Activated CD4-positive, alpha-beta T cell treated with anti-CD3 and anti-CD28 coated beads for 36 hours (primary cell): ENCODE measurements at regions not wholly inside any gene's neighbourhood (a gene's known extent, or its start where the extent isn't known, plus 50 kb on each side); places are given as distances from the start of the nearest gene placed in this dataset.
"Not testable (repeated sequence)": the region's sequence is repeated elsewhere in the genome, so short reads cannot be mapped to it uniquely, and the experiment has no call there.

Experiments
- ATAC-seq: fragments of 200-7000 bp; cut with Tn5 transposase; one replicate; pipeline ENCODE4 v1.10.0; 2021; ENCODE audit warnings: mild to moderate bottlenecking, moderate library complexity
- CTCF ChIA-PET: fragments of 350-600 bp; sonication (Branson Sonifier 250); formaldehyde crosslinking; loops from one replicate; lab custom pipeline; 2021; ENCODE audit warnings: antibody characterized with exemption; lab: Charles Lee
- POLR2A ChIA-PET: fragments of 350-600 bp; sonication (Branson Sonifier 250); formaldehyde crosslinking; loops from one replicate; lab custom pipeline; 2021; ENCODE audit warnings: antibody characterized with exemption, inconsistent platforms; lab: Charles Lee
- DNase-seq: peaks from one replicate; pipeline ENCODE4 v3.0.0-alpha.2; 2020
- H3K27ac Mint-ChIP-seq: one replicate; pipeline ENCODE4 v1.8.0; 2021; ENCODE audit warnings: mixed read lengths
- H3K27me3 Mint-ChIP-seq: one replicate; pipeline ENCODE4 v1.8.0; 2021; ENCODE audit warnings: mixed read lengths
- H3K36me3 Mint-ChIP-seq: one replicate; pipeline ENCODE4 v1.8.0; 2021; ENCODE audit warnings: low read depth, mixed read lengths
- H3K4me1 Mint-ChIP-seq: one replicate; pipeline ENCODE4 v1.8.0; 2021; ENCODE audit warnings: mixed read lengths
- H3K4me3 Mint-ChIP-seq: one replicate; pipeline ENCODE4 v1.8.0; 2021; ENCODE audit warnings: mild to moderate bottlenecking, moderate library complexity, mixed read lengths
- H3K9me3 Mint-ChIP-seq: one replicate; pipeline ENCODE4 v1.8.0; 2021; ENCODE audit warnings: low read depth, mixed read lengths
- intact Hi-C, 2 experiments: fragments of 100-400 bp; cut with DNase I in 1 of 2; cut with micrococcal nuclease in 1 of 2; formaldehyde crosslinking; loops; one replicate each; pipeline versions ENCODE4 v1.14.2 to v1.15.1; 2022 to 2024; cut with DNase I, micrococcal nuclease

DNA sequence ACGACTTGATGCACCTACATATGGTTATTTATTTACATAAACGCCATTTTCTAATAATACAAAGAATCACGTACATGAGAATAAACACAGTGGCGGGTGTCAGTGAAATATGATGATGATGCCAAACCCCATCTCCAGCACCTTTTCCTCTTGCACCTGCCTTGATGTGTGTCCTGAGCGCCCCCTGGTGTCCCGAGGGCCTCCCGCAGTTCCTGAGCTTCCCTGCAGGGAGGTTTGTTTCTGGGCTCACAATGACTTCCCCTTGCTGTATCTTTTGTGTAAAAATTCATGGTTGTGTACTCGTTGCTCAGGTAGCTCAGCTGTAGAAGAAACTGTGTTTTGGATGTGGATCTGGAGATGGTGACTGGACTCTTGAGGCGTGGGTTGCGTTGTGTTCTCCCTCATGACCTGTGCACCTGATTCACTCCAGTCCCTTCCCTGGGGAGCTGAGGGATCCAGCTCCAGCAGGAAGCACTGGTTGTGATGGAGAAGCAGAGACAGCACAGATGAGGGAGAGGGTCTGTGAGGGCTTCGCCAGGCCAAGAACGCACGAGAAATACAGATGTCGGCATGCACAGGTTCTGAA, 1037.8 kb downstream of the TMEM121 start:
- Mint-ChIP-seq H3K4me3 (no peak overlapping the region), H3K27ac (no peak overlapping the region), H3K36me3 (no peaks in the 10 kb centered on the region), H3K4me1 (no peaks in the 10 kb centered on the region), H3K27me3 (peaks cover 10% of the 10 kb centered on the region), H3K9me3 (no peaks in the 10 kb centered on the region)
- DNase-seq = peak; percentile 86
- CTCF ChIA-PET = interaction anchor here (0.6 to 4.5 kb wide), 33 partner anchors 8 to 336 kb away, joined by 3 to 34 read pairs (median 6); no protein-coding TSS in a partner anchor
- ATAC-seq = peak; percentile 76
- intact Hi-C loops = loop anchor here in 1 of 2 experiments (2.0 kb wide), 1 partner anchor 299 kb away; no protein-coding TSS in a partner anchor
- POLR2A ChIA-PET = no interaction called here

DNA sequence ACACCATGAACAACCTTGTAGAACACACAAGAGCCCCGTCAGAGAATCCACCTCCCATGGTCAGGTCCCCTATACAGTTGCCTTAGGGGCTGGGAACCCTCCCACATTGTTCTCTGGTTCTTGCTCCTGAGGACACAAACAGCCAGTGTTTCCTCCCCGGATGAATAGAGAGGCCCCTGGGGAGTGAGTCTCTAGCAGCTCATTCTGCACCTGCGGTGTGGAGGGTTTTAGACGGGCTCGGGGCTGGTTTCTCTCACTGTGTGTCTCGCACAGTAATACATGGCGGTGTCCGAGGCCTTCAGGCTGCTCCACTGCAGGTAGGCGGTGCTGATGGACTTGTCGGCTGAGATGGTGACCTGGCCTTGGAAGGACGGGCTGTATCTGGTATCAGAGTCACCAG, 1052.1 kb downstream of the TMEM121 start:
- no peak for DNase-seq
- CTCF ChIA-PET = interaction anchor here (1.2 kb wide), 1 partner anchor 14 kb away, joined by 3 read pairs; no protein-coding TSS in a partner anchor
- Mint-ChIP-seq H3K36me3 (no peaks in the 10 kb centered on the region), H3K4me1 (no peaks in the 10 kb centered on the region), H3K27ac (no peak overlapping the region), H3K9me3 (no peaks in the 10 kb centered on the region), H3K4me3 (no peak overlapping the region), H3K27me3 (peaks cover 6% of the 10 kb centered on the region)
- no peak for ATAC-seq
- intact Hi-C loops = no loop called here
- POLR2A ChIA-PET = no interaction called here

DNA sequence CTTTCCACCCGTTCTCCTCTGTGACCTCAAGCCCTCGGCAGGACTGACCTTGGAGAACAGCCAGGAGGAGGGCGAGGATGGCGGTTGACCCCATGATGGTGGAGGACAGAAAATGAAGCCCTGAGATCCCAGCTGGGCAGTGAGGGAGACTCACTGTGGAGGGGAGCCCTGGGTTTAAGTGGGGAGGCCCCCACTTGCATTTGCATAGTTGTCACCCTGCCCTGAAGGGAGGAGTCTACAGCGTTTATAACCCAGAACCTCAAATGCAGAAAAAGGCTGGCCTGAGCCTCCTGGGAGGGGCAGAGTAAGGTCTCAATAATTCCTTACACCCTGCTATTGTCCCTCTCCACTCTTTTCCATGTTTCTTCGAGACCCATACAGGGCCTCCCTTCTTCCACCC, 1052.7 kb downstream of the TMEM121 start:
- Mint-ChIP-seq H3K27me3 (peaks cover 4% of the 10 kb centered on the region), H3K9me3 (no peaks in the 10 kb centered on the region), H3K4me1 (no peaks in the 10 kb centered on the region), H3K4me3 (no peak overlapping the region), H3K36me3 (no peaks in the 10 kb centered on the region), H3K27ac (no peak overlapping the region)
- ChIA-PET POLR2A (no interaction called here), CTCF (no interaction called here)
- ATAC-seq (no peak), DNase-seq (no peak)
- intact Hi-C loops = no loop called here

DNA sequence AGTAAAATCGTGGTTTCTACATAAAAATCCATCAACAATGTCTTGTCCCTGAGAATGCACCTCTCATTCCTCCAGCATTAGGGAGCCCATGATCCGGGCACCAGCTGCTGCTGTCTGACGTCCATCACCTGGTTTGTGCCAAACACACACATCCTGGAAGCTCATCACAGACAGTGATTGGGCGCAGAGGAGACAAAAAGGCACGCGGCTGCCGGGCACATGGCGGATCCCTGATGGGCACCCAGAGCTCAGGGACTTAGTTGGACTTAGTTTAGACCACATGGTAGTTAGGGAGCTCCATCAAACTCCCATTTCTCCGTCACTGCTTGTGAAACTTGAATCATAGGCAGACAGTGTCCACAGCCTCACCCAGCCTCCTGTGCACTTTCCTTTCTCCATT, 1059.3 kb downstream of the TMEM121 start:
- CTCF ChIA-PET = interaction anchor here (0.7 to 2.8 kb wide), 5 partner anchors 14 to 56 kb away, joined by 3 to 10 read pairs (median 3); no protein-coding TSS in a partner anchor
- intact Hi-C loops = no loop called here
- DNase-seq (no peak), ATAC-seq (peak; percentile 49)
- H3K4me3 Mint-ChIP-seq = no peak overlapping the region
- H3K27me3 Mint-ChIP-seq = peaks cover 5% of the 10 kb centered on the region
- H3K9me3 Mint-ChIP-seq = no peaks in the 10 kb centered on the region
- H3K27ac Mint-ChIP-seq = no peak overlapping the region
- POLR2A ChIA-PET = no interaction called here
- no peaks in the 10 kb centered on the region for H3K36me3 Mint-ChIP-seq
- no peaks in the 10 kb centered on the region for H3K4me1 Mint-ChIP-seq

DNA sequence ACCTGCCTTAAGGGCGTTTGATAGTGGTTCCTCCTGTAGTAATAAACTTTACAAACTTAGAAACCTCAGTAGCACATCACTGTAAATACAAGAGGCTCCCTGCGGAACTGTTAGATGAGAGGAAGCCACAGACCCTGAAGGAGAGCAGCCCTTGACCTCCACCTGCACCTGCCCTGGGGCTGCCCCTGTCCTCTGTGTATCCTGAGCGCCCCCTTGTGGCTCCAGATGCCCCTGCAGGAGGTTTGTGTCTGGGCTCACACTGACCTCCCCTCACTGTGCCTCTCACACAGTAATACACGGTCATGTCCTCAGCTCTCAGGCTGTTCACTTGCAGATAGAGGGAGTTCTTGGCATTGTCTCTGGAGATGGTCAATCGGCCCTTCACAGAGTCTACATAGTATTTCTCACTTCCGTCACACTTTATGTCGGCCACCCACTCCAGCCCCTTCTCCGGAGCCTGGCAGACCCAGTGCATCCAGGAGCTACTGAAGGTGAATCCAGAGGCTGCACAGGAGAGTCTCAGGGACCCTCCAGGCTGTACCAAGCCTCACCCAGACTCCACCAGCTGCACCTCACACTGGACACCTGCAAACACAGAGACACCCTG, 1059.8 kb downstream of the TMEM121 start:
- POLR2A ChIA-PET = no interaction called here
- Mint-ChIP-seq H3K9me3 (no peaks in the 10 kb centered on the region), H3K4me1 (peaks cover 1% of the 10 kb centered on the region), H3K4me3 (no peak overlapping the region), H3K36me3 (no peaks in the 10 kb centered on the region), H3K27ac (no peak overlapping the region), H3K27me3 (peaks cover 7% of the 10 kb centered on the region)
- intact Hi-C loops = no loop called here
- ATAC-seq (peak; percentile 97), DNase-seq (peak; percentile 86)
- CTCF ChIA-PET = interaction anchor here (1.0 to 2.8 kb wide), 11 partner anchors 11 to 150 kb away, joined by 3 to 10 read pairs (median 5); no protein-coding TSS in a partner anchor

DNA sequence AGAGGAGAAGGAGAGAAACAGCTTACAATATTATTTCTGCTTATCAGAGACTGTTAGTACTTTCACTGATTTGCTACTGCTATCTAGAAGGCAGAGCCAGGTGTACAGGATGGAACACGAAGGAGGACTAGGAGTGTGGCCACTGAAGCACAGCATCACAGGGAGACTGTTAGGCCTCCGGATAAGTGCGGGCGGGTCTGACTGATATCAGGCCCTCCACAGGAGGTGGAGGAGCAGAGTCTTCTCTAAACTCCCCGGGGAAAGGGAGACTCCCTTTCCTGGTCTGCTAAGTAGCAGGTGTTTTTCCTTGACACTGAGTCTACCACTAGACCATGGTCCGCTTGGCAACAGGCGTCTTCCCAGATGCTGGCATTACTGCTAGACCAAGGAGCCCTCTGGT, 1065.2 kb downstream of the TMEM121 start:
- DNase-seq, POLR2A ChIA-PET, ATAC-seq, H3K4me3 Mint-ChIP-seq, intact Hi-C loops, H3K4me1 Mint-ChIP-seq, H3K9me3 Mint-ChIP-seq, H3K27ac Mint-ChIP-seq, H3K36me3 Mint-ChIP-seq: not testable (repeated sequence)
- CTCF ChIA-PET = interaction anchor here (0.8 to 1.3 kb wide), 7 partner anchors 17 to 170 kb away, joined by 3 to 6 read pairs (median 4); no protein-coding TSS in a partner anchor
- H3K27me3 Mint-ChIP-seq = peaks cover 18% of the 10 kb centered on the region

DNA sequence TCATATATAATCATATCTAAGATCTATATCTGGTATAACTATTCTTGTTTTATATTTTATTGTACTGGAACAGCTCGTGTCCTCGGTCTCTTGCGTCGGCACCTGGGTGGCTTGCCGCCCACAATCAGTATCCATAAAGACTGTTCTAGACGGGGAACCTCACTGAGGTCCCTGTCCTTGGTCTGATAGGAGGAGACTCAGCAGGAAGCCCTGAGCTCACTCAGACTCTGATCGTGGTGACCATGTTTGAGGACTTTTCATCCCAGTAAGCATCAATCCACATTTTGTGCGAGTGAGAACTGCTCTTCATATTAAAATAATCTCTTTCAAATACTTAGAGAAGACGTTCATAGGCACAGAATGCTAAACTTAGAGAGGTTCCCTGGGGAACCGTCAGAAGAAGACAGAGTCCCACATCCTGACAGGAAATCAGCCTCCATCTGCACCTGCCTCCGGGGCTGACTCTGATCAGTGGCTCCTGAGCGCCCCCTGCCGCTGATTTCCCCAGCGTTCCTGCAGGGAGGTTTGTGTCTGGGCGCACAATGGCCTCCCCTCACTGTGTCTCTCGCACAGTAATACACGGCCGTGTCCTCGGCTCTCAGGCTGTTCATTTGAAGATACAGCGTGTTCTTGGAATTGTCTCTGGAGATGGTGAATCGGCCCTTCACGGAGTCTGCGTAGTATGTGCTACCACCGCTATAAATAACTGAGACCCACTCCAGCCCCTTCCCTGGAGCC, 1065.9 kb downstream of the TMEM121 start:
- intact Hi-C loops, H3K9me3 Mint-ChIP-seq, H3K27ac Mint-ChIP-seq, POLR2A ChIA-PET, H3K4me3 Mint-ChIP-seq, H3K4me1 Mint-ChIP-seq, H3K36me3 Mint-ChIP-seq: not testable (repeated sequence)
- CTCF ChIA-PET = interaction anchor here (0.8 to 2.0 kb wide), 9 partner anchors 16 to 170 kb away, joined by 3 to 13 read pairs (median 4); no protein-coding TSS in a partner anchor
- peak; percentile 92 for DNase-seq
- ATAC-seq = peak; percentile 61
- H3K27me3 Mint-ChIP-seq = peaks cover 16% of the 10 kb centered on the region

DNA sequence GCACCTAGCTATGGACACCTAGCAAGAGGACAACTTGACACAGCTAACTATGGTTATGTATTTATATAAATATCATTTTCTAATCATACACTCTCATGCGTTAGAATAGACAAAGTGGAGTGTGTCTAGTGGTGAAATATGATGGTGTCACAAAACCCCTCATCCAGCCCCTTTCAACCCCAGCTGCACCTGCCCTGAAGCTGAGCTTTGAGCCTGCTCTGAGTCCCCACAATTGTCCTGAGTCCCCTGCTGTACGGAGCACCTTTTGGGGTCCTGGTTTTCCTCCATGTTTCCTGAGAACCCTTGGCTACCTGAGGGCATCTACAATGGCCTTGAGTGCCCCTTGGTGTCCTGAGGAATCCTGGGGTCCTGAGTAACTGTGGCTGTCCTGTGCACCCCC, 1072.8 kb downstream of the TMEM121 start:
- Mint-ChIP-seq H3K36me3 (no peaks in the 10 kb centered on the region), H3K4me1 (no peaks in the 10 kb centered on the region), H3K4me3 (no peak overlapping the region), H3K27ac (no peak overlapping the region), H3K9me3 (no peaks in the 10 kb centered on the region), H3K27me3 (peaks cover 47% of the 10 kb centered on the region)
- ChIA-PET CTCF (interaction anchor here (0.6 to 2.1 kb wide), 5 partner anchors 10 to 68 kb away, joined by 3 to 10 read pairs (median 6); no protein-coding TSS in a partner anchor), POLR2A (no interaction called here)
- ATAC-seq = no peak
- no peak for DNase-seq
- intact Hi-C loops = no loop called here

DNA sequence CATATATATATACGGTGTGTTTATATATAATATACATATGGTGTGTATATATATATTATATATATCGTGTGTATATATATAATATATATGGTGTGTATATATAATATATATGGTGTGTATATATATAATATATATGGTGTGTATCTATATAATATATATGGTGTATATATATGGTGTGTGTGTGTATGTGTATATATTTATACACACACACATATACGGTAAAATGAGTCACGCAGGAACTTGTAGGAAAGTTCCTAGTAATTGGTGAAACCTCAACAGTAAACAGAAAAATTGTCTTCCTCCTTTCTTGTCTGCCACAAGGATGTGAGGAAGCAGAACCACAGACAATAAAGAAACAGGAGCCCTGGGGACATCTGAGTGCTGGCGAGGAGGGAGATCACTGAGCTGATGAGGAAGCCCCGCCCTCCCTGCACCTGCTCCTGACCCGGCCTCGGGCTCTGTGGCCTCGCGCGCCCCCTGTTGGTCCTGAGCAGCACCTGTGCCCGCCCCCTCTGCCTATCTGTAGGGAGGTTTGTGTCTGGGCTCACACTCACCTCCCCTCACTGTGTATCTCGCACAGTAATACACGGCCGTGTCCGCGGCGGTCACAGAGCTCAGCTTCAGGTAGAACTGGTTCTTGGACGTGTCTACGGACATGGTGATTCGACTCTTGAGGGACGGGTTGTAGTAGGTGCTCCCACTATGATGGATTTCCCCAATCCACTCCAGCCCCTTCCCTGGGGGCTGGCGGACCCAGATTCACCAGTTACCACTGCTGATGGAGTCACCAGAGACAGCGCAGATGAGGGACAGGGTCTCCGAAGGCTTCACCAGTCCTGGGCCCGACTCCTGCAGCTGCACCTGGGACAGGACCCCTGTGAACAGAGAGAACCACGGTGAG, 1079.4 kb downstream of the TMEM121 start:
- ChIA-PET POLR2A (no interaction called here), CTCF (interaction anchor here (0.6 to 2.8 kb wide), 12 partner anchors 9 to 189 kb away, joined by 3 to 14 read pairs (median 4); no protein-coding TSS in a partner anchor)
- H3K9me3 Mint-ChIP-seq = no peaks in the 10 kb centered on the region
- peaks cover 3% of the 10 kb centered on the region for H3K4me1 Mint-ChIP-seq
- H3K27ac Mint-ChIP-seq = no peak overlapping the region
- peaks cover 44% of the 10 kb centered on the region for H3K27me3 Mint-ChIP-seq
- intact Hi-C loops = no loop called here
- peak; percentile 99 for ATAC-seq
- H3K4me3 Mint-ChIP-seq = no peak overlapping the region
- no peaks in the 10 kb centered on the region for H3K36me3 Mint-ChIP-seq
- peak; percentile 93 for DNase-seq

DNA sequence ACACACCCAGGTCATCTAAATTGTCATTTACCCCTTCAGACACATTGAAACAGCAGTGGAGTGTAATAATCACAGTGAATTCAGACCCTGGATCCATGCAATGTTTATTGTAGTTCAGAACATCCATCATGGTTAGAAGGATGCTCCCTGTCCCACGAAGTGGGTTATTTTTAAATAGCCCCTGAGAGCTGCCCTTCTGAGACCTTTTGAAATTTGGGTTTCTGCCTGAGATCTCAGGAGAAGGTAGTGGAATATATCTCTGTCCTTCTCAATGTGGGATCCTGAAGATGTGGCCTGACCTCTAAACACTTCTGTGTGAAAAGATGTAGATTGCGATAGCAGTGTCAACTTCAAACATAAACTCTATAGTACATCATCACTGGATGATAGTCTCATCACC, 1080.6 kb downstream of the TMEM121 start:
- H3K4me3 Mint-ChIP-seq = no peak overlapping the region
- ChIA-PET POLR2A (no interaction called here), CTCF (interaction anchor here (0.6 to 2.6 kb wide), 7 partner anchors 10 to 154 kb away, joined by 3 to 14 read pairs (median 3); no protein-coding TSS in a partner anchor)
- H3K9me3 Mint-ChIP-seq = no peaks in the 10 kb centered on the region
- peaks cover 3% of the 10 kb centered on the region for H3K4me1 Mint-ChIP-seq
- intact Hi-C loops = no loop called here
- peaks cover 40% of the 10 kb centered on the region for H3K27me3 Mint-ChIP-seq
- no peaks in the 10 kb centered on the region for H3K36me3 Mint-ChIP-seq
- ATAC-seq (no peak), DNase-seq (no peak)
- H3K27ac Mint-ChIP-seq = peak overlapping the region; percentile 43
